GM18517 (cell line): ENCODE measurements at regions not wholly inside any gene's neighbourhood (a gene's known extent, or its start where the extent isn't known, plus 50 kb on each side); places are given as distances from the start of the nearest gene placed in this dataset.
"Not testable (repeated sequence)": the region's sequence is repeated elsewhere in the genome, so short reads cannot be mapped to it uniquely, and the experiment has no call there.

Experiments
- ATAC-seq: cut with Tn5 transposase; IDR thresholded peaks from one replicate; pipeline ENCODE4 v1.9.1; 2021; ENCODE audit warnings: mild to moderate bottlenecking, moderate library complexity; ENCODE audit not compliant: unreplicated experiment

DNA sequence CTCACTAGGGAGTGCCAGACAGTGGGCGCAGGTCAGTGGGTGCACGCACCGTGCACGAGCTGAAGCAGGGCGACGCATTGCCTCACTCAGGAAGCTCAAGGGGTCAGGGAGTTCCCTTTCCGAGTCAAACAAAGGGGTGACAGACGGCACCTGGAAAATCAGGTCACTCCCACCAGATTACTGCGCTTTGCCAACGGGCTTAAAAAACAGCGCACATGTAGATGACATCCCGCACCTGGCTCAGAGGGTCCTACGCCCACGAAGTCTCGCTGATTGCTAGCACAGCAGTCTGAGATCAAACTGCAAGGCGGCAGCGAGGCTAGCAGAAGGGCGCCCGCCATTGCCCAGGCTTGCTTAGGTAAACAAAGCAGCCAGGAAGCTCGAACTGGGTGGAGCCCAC lies 428.5 kb upstream of the SLC39A10 start:
- not testable (repeated sequence) for ATAC-seq

DNA sequence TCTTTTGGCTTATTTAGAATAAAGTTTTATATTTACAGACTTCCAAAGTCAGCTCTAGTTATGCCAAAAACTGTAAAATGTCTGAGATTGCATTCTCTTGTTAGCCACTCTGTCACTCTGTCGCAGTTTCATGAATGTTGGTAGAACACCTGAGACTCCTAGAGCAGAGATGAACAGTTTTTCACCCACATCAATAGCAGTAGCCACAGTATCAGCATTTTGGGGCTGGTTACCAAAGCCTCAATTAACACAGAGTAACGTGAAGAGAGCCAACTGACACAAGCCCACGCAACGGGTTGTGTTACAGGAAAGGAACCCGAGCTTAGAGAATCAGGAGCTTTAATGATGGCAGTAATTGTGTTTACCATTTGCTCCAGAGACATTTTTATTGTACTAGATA lies 443.0 kb upstream of the SLC39A10 start:
- ATAC-seq: no peak

DNA sequence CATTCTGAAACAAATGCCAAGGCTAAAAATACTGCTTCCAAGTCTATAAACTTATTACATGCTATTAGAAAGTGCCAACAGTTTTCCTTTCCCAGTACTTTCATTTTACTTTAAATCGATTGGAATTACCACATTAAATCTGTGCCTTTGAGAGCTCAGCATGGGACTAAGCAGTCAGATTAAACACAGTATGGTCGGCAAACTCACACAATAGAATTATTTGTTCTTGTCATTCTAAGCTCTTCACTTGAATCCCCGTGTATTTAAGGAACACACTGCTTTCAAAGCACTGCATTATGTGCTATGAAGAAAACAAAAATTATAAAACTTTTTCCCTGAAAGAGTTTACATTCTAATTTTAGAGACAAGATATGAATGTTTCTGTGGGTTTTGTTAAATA lies 444.4 kb upstream of the SLC39A10 start:
- ATAC-seq: no peak

GRCh38 chr2:195202163-195202845 lies 454.7 kb upstream of the SLC39A10 start:
- ATAC-seq: no peak

- ATAC-seq: no peak
Observed at GRCh38 chr2:195199864-195200263, 457.2 kb upstream of the SLC39A10 start.

DNA sequence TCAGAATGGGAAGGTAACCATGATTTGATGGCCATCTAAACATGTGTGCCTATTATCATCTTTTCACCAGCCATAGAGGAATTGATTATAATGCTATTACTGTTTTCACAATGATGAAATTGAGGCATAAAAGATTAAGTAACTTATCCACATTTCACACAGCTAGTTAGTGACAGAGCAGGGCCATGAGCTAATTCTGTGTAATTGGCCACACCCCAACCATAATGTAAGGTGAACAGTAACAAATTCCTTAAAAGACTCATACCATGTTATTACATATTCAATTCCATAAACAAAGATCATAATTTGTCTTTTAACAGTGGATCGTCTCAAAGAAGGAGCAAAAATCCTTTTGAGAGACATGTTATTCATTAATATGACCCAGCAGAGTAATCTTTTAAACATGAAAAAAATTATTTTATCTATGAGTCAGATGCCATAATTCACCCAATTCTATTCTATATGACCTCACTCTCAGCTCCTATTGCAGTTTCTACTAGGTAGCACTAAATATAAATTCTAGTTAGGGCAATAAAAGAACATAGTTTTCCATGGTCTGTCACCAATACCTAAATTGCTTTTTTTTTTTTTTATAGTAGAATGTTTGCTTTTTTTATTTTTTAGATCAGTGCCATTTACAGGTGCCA lies 475.8 kb upstream of the SLC39A10 start:
- ATAC-seq: no peak

DNA sequence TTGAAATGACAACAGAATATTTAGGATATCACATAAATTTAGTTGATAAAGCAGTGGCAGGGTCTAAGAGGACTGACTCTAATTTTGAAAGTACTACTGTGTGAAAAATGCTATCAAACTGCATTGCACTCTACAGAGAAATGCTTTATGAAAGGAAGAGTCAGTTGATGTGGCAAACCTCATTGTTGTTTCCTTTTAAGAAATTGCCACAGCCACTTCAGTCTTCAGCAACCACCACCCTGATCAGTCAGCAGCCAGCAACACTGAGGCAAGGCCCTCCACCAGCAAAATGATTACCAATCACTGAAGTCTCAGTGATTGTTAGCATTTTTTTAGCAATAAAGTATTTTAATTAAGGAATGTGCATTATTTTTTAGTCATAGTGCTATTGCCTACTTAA lies 488.7 kb upstream of the SLC39A10 start:
- ATAC-seq: no peak

GRCh38 chr2:195164930-195165329 lies 492.1 kb upstream of the SLC39A10 start:
- no peak for ATAC-seq

GRCh38 chr2:195162918-195163317 lies 494.1 kb upstream of the SLC39A10 start:
- ATAC-seq: no peak

DNA sequence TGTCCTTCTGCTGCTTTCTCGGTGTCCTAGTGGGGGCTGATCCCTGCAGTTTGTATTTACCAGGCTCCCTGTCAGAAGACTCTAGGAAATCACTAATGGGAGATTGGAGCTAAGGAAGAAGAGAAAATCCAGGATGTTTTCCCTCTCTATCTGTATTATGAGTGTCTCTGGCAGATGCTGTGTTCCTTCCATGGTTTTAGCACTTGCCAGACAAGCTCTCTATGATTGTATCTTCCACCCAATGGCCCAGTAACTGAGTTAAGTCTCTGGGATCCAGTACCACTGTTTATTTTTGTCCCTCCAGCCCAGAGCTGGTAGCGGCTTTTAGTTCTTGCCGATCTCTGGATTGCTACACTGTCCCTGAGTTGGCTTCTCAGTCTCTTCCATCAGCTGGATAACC lies 494.8 kb upstream of the SLC39A10 start:
- ATAC-seq: no peak

DNA sequence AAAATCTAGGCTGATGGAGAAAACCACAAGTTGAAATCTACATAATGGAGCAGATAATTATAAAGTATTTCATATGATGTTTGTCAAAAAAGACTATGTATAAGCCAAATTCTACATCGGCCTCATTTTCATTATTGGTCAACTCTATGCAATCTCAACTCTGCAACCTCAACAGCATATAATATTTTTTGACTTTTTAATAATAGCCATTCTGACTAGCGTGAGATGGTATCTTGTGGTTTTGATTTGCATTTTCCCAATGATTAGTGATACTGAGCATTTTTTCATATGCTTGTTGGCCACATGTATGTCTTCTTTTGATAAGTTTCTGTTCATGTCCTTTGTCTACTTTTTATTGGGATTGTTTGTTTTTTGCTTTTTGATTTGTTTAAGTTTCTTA lies 496.1 kb upstream of the SLC39A10 start:
- no peak for ATAC-seq

DNA sequence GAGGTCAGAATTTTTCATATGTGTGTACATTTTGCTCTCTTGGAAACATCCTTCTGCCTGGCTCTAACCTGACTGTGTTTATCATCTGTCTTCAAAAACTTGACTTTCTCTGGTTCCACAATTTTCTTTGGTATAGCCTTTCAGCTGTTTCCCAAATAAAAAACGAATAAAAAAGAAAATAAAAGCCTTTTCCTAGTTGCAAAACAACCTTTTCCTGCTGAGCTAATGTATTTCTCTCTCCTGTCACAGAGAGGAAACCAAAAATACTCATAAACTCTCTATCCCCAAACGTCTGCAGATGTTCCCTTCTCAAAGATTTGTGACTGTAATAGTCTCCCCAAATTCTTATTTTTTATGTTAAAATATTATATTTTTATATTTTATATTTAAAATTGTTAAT lies 505.3 kb upstream of the SLC39A10 start:
- ATAC-seq: no peak

DNA sequence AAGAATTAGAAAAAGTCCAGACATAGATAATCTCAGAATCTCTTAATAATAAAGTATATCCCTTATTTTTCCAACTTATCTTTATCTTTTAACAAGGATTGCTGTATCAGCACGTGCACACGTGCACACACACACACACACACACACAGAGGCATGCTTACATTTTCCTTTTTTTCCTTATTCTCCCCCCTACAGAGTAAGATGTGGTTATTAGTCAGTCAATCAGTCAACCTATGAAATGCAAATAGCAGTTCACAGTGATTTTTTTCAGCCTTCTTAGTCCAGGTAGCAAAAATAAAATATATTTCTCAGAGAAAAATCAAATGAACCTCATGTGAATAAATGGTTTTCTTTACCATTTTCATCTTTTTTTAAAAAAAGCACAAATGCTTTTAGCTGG lies 506.2 kb upstream of the SLC39A10 start:
- no peak for ATAC-seq

DNA sequence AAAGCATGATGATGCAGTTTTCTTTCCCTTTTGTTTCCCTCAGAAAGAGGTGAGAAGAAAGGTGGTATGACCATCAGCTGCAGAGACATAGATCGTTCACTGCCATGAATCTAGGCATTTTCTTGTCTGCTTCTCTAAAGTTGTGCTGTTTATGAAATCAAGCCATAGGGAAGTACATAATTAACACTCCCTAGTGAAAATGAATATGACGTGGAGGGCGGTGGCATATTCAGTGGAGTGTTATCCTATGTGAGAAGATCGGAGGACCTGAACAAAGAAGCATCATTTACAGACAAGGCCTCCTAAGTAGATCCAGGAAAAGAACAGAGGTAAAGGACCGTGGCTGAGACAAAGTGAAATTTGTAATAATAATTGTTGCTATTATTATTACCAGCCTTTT lies 509.0 kb upstream of the SLC39A10 start:
- no peak for ATAC-seq

- no peak for ATAC-seq
Observed at GRCh38 chr2:195146761-195147541, 510.1 kb upstream of the SLC39A10 start.

GRCh38 chr2:195138435-195138834 lies 518.6 kb upstream of the SLC39A10 start:
- ATAC-seq: no peak

- ATAC-seq: not testable (repeated sequence)
Observed at GRCh38 chr2:195125889-195126288, 531.1 kb upstream of the SLC39A10 start.

GRCh38 chr2:195124391-195125079 lies 532.5 kb upstream of the SLC39A10 start:
- no peak for ATAC-seq

DNA sequence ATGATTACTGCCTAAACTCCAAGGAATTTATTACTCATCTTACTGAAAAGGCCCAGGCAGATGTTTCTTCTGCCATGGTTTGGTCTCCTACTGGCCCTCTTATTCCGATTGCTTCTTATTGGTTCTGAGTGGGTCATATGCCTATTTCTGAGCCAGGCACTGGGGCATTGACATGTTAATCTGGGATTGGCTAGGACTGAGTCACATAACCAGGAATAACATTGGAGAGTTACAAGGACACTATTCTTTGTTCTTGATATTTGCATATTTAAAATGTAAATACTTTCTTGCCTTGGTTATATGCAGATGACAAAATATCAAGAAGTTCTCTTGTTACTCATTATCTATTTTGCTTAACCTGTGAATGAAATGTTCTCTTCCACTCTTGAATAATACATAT lies 534.4 kb upstream of the SLC39A10 start:
- no peak for ATAC-seq

GRCh38 chr2:195121341-195121740 lies 535.7 kb upstream of the SLC39A10 start:
- no peak for ATAC-seq

- no peak for ATAC-seq
Observed at GRCh38 chr2:195119231-195119630, 537.8 kb upstream of the SLC39A10 start.
